GM21526 (cell line): ENCODE measurements at regions not wholly inside any gene's neighbourhood (a gene's known extent, or its start where the extent isn't known, plus 50 kb on each side); places are given as distances from the start of the nearest gene placed in this dataset.
"Not testable (repeated sequence)": the region's sequence is repeated elsewhere in the genome, so short reads cannot be mapped to it uniquely, and the experiment has no call there.

Experiments
- ATAC-seq: cut with Tn5 transposase; IDR thresholded peaks from one replicate; pipeline ENCODE4 v1.9.1; 2021; ENCODE audit warnings: moderate library complexity; ENCODE audit not compliant: unreplicated experiment, low FRiP score

- ATAC-seq, result no peak
Observed at GRCh38 chr2:236345081-236345714, 81.0 kb upstream of the ASB18 start.

DNA sequence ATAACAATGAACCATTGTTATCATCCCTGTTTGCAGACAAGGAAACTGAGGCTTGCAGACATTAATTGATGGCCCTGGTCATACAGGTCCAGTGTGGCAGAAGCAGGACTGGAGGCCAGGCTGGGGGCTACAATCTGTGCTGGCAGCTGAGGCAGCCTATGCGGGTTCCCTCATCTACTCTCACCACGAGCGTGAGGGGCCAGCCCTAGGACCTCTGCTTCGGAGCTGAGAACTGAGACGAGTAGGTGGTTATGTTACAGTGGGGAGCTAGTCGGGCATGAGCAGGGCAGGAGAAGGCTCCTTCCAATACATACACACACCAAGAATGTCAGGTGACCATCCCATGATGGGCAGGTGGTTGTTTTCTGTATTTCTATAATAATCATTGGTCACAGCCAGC is 82.2 kb upstream of the ASB18 start:
- no peak for ATAC-seq

DNA sequence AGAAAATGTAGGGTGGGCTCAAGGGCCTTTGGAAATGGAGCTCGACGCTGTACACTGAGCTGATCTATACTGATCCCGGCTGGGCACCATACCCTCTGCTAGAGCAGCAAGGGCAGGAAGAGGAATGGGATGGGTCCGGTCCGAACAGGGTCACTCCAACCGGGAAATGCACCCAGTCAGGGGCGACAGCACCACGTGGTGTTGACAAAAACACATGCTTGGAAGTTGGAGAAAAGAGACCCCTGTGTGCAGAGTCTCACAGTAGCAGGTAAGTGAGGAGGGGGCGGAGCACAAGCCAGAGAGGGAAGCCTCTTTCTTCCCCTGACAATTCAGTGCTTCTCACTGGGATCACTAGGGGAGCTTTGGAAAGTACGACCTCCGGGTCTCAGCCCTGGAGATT is 84.1 kb upstream of the ASB18 start:
- no peak for ATAC-seq

GRCh38 chr2:236348976-236349375 is 84.8 kb upstream of the ASB18 start:
- no peak for ATAC-seq

DNA sequence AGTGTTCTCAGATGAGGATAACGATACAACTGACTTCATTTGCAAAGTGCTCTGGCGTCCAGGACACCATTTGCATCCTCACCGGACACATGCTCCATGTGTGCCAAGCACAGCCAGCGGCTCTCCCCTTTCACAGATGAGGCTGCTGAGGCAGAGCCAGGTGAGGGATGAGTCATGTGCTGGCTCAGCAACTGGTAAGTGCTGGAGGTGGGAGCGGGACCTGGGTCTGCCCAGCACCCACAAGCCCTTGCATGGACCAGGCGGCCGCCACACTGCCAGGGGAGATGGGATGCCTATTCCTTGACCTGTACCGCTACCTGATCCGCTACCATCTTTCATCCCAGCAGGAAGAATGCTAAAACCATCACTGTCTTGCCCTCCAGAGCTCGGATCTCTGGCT is 86.2 kb upstream of the ASB18 start:
- ATAC-seq, result no peak

DNA sequence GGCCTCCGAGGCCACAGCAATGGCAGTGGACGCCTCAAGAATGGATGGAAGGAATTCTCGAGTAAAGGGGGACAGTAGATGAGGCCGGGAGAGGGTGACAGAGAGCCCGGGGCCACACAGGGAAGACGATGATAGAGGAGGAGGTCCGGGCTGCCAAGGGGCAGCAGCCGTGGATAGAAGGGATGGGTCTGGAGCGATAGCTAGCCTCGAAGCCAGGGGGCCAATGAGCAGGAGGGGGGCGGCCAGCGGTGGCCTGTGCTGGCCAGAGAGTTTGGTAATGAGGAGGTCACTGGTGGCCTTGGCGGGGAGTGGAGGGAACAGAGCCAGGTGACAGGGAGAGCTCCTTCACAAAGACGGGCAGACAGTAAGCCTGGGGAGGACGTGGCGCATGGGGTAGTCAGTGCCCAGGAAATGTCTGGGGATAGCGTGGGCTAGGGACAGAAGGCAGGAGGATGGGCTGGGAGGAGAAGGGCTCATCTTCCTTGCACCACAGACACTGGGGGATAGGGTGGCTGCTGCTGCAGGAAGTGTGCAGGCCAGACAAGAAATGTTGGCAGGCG is 87.8 kb upstream of the ASB18 start:
- ATAC-seq, result no peak

- ATAC-seq, result no peak
Observed at GRCh38 chr2:236352761-236353593, 88.8 kb upstream of the ASB18 start.

GRCh38 chr2:236353594-236353942 is 89.4 kb upstream of the ASB18 start:
- no peak for ATAC-seq

- no peak for ATAC-seq
Observed at GRCh38 chr2:236354056-236354940, 90.1 kb upstream of the ASB18 start.

DNA sequence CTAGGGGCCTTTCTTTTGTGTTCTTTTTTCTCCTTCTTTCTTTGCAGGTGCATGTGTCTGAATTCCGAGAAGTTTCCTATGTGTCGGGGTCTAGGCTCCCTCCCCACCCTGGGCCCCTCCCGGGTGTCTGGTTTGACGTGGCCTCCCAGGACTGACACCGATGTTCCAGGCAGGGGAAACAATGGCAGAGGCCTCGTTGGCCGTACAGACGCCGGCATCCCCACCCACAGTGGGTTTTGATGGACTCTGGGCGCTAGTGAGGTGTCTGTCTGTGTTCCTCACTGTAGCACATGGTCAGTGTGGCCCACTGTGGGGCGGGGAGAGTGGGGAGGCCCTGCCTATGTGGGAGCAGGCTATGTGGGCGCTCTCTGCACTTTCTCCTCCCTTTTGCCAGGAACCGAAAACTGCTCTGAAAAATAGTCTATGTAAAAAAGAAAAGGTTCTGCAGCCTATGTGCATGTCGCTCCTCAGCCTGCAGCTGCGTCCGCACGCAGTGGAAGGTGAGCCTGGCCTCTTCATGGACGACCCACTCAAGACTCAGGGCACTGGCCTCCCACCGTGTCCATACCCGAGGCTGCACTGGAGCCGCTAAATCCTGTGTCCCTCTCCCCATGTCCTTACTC is 90.9 kb upstream of the ASB18 start:
- no peak for ATAC-seq

DNA sequence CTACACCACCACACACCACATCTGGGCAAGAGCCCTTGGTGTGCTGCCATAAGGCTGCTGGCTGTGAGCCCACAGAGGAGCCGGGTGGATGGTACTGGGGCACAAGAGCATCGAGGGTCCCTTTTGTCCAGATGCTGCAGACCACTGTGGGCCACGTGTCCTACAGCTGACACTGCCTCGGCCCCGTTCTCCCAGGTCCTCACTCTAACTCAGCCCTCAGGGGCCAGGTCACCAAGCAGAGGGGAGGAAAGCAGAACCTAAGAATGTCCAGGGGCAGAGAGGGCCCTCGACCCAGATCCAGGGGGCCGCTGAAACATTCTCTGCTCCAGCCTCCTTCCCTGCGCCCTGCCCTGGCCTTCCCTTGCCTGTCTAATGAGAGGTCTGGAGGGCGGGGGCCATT is 91.7 kb upstream of the ASB18 start:
- ATAC-seq, result no peak

GRCh38 chr2:236356321-236356720 is 92.1 kb upstream of the ASB18 start:
- not testable (repeated sequence) for ATAC-seq

DNA sequence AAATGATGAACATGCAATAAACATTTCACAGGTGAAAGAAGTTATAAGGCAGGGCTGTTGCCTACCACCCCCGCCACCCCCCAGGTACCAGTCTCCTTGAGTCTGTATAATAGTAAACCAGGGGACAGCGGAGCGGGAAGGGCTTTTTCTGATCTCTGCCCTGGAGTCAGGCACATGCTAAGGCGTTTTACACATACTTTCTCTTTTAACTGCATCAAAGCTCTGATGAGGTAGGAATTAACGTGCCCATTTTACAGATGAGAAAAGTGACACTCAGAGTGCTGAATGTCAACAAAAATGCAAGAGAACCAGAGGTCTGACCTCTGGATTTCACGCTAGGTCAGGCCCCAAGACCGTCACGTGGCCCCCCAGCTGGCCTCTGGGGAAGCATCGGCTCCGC is 94.3 kb upstream of the ASB18 start:
- not testable (repeated sequence) for ATAC-seq

GRCh38 chr2:236359426-236360045 is 95.3 kb upstream of the ASB18 start:
- no peak for ATAC-seq

DNA sequence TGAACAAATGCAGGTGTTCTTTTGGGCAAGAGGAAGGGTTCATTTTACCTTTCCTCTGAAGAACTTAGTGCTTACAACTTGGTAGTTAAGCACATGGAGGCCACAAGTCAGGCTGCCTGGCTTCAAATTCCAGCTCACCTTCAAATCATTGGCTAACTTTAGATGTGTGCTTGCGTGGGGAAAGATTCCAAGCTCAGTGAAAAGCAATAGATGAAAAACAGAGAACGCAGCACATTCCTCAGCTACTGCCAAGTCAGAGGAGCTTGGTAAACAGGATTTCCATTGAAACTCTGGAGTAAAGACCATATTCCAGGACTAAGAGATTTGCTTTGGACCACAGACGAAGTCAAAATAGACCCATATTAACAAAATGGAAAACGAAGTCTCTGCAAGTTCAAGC is 96.3 kb upstream of the ASB18 start:
- no peak for ATAC-seq

DNA sequence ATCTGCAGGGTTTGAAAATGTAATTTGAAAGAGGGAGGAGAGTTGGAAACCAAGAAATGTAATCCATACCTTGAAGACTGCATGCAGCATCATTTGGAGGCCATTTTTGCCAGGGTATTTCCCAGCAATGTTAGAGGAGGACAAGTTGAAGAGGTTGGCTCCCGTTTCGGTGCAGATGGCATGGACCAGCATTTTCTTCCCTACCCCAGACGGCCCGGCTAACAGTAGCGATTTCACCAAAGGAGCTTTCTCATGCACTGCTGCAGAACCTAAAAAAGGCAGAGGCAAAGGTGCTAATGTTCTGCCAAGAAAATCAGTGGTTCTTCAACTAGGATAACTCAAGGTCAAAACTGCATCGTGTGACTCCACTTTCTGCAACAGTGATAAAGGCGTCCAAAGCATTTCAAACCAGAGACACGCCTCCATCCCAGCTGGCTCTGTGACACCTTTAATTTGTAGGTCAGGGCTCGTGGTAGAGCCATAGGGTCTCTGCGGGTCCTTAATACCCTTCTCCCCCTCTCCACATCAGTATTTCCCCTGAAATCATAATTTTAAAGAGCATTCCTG is 99.6 kb upstream of the ASB18 start:
- no peak for ATAC-seq

DNA sequence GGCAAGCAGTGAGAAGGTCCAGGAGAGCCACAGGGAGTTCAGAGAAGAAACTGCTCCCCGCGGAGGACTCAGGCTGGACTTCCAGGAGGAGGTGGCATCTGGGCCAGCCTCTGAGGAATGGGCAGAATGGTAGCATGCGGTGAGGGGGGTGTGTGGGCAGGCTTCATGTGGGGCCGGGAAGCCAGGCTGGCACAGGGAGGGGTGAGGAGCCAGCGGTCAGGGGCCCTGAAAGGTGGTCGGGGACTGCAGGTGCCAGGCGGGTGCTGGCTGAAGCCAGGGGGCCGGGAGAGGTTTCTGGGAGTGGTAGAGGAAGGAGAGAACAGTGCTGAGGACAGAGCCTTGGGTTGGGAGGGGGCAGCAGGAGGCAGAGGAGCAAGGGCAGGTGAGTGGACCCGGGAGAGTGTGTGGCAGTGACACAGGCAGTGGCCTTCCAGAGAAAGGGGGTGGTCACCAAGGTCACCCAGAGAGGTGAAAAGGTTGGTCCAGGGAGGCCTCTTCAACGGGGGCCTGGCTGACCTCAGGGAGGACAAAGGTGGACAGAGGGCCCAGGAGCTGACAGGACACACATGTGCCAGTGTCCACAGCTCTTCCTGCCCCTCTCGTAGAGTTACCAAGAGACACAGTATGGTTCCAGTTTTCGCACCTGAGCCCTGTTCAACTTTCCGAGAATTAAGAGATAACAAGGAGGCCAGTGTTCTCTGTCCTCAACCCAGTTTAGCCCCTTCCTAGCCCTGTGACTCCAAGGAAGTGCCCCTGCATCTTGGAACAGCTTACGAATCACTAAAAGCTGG is 101.2 kb upstream of the ASB18 start:
- no peak for ATAC-seq

DNA sequence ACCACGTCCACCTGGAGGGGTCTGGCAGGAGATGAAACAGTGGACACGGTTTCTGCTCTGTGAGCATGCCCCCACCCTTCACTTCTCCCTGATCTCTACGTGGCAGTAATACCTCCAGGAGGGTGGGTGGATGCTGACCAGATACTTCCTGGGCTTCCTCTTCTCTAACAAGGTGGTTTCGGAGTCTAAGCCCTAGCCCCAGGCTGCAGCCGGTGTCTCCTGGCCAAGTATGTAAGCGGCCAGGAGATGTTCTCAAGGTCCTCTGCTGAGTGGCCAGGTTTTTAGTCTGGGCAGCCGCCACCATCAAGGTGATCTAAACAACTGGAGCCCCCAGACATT is 101.8 kb upstream of the ASB18 start:
- ATAC-seq, result no peak

DNA sequence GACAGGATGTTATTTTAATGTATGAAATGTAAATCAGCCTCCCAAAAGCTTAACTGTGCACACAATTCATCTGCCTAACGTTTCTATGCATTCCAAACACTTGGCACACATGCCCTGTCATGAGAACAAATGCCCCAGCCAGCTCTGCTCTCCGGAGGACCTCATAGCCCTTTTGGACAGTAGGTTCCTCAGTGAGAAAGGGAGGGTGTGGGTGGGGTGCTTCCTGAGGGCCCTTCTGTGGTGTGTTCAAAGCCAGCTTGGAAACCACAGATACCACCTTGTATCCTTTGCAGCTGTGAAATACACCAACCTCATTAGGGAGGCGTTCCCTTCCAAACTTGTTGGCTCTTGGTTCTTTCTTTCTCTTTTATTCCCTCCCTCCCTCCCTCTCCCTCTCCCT is 102.2 kb upstream of the ASB18 start:
- no peak for ATAC-seq
